PC-3 (cell line): ENCODE measurements at regions not wholly inside any gene's neighbourhood (a gene's known extent, or its start where the extent isn't known, plus 50 kb on each side); places are given as distances from the start of the nearest gene placed in this dataset.

Experiments used
- CTCF ChIP-seq: fragments of 300-600 bp; sonication (generic); conservative IDR thresholded peaks from 2 replicates; pipeline ENCODE4 v1.5.1; 2017; ENCODE audit warnings: antibody characterized with exemption, low read depth, mild to moderate bottlenecking, low read length
- EZH2phosphoT487 ChIP-seq: fragments of 300-600 bp; sonication (generic); IDR thresholded peaks from 2 replicates; pipeline ENCODE4 v1.6.1; 2018; ENCODE audit warnings: mild to moderate bottlenecking, antibody characterized with exemption, low read length, borderline replicate concordance

- TF ChIP-seq CTCF (no peak), EZH2phosphoT487 (no peak)
Measured at GRCh38 chr4:67207941-67208441, 337.3 kb downstream of the CENPC start.
